Adrenal gland (tissue), 9 donors: ENCODE measurements at regions not wholly inside any gene's neighbourhood (a gene's known extent, or its start where the extent isn't known, plus 50 kb on each side); places are given as distances from the start of the nearest gene placed in this dataset.

Experiments used
- DNase-seq, 7 donors: peaks; one replicate each; pipeline ENCODE4 v3.0.0-alpha.2; 2019 to 2020
- H3K27ac ChIP-seq, 5 donors: fragments of 200-600 bp; sonication (generic) in 4 of 5; 1 replicate in 3 of 5; 2 replicates in 2 of 5; pipeline versions ENCODE4 v1.5.1 to v1.8.0; 2016 to 2020; ENCODE audit warnings: mild to moderate bottlenecking in 1 of 5
- H3K27me3 ChIP-seq: fragments of 200-600 bp; 2 replicates; pipeline ENCODE4 v1.8.0; 2021
- H3K36me3 ChIP-seq, 2 donors: fragments of 200-600 bp; replicated peaks in 1 of 2; 1 replicate in 1 of 2; 2 replicates in 1 of 2; pipeline versions ENCODE4 v1.5.1 to v1.8.0; 2018 to 2022
- H3K4me1 ChIP-seq, 2 donors: fragments of 200-600 bp; replicated peaks in 1 of 2; 1 replicate in 1 of 2; 2 replicates in 1 of 2; pipeline versions ENCODE4 v1.5.1 to v1.8.0; 2018 to 2021
- H3K4me3 ChIP-seq, 4 donors: fragments of 200-600 bp; sonication (generic) in 3 of 4; one replicate each; pipeline ENCODE4 v1.5.1; 2016 to 2018
- H3K9me3 ChIP-seq, 3 donors: fragments of 200-600 bp; sonication (generic) in 1 of 3; replicated peaks in 1 of 3; 1 replicate in 2 of 3; 2 replicates in 1 of 3; pipeline versions ENCODE4 v1.5.1 to v1.8.0; 2016 to 2021
- CTCF ChIP-seq, 6 experiments: fragments of 450-650 bp in 4 of 6; fragments of 200-600 bp in 2 of 6; sonication (generic) in 1 of 6; IDR thresholded peaks; 1 replicate in 5 of 6; 2 replicates in 1 of 6; pipeline versions ENCODE4 v1.5.1 to v1.8.0; 2016 to 2021; ENCODE audit warnings: antibody characterized with exemption in 6 of 6, mild to moderate bottlenecking in 2 of 6, moderate library complexity in 1 of 6
- POLR2A ChIP-seq, 2 donors: fragments of 450-650 bp; IDR thresholded peaks; one replicate each; pipeline ENCODE4 v1.6.1; 2017; ENCODE audit warnings: antibody characterized with exemption in 2 of 2, mild to moderate bottlenecking in 2 of 2, moderate library complexity in 1 of 2
- WGBS, 4 donors: extraction: QIAGEN DNeasy Blood & Tissue Kit in 2 of 4; methylation state at CpG; one replicate each; pipeline versions ENCODE4 v1.1.5 to v1.1.7; 2013 to 2017; 5-methylcytosine and 5-hydroxymethylcytosine counted together
- intact Hi-C, 2 donors: fragments of 100-400 bp; cut with DNase I; formaldehyde crosslinking; loops; one replicate each; pipeline versions ENCODE4 v1.14.1 to v1.15.0; 2022 to 2023
- donor health status: healthy with polysubstance abuse.
- donor health status: Bipolar disorder and iron deficiency.
- donor health status: DM: yes; HTN: yes; CAD: no.
- donor health status: DM: no; HTN: no; CAD: no.
- donor health status: DM: no; HTN: no; CAD: no.

GRCh38 chr4:181261279-181261678, 981.9 kb upstream of the TENM3 start:
- H3K27ac ChIP-seq: no peak overlapping the region
- H3K36me3 ChIP-seq: no peaks in the 10 kb centered on the region
- H3K27me3 ChIP-seq: no peaks in the 10 kb centered on the region
- no peak for TF ChIP-seq POLR2A (IDR thresholded peaks at IDR 0.05)
- peak in 1 of 6 experiments; percentile 8 for TF ChIP-seq CTCF (IDR thresholded peaks at IDR 0.05)
- no peak for DNase-seq
- no peaks in the 10 kb centered on the region for H3K9me3 ChIP-seq
- no peak overlapping the region for H3K4me3 ChIP-seq
- H3K4me1 ChIP-seq: no peaks in the 10 kb centered on the region
- intact Hi-C loops: no loop called here
- WGBS, 4 donors: 49 to 53% (median 50%) methylated on average over 5 of the region's 5 CpGs

GRCh38 chr4:181264893-181265292, 978.3 kb upstream of the TENM3 start:
- Histone ChIP-seq H3K4me1 (no peaks in the 10 kb centered on the region), H3K36me3 (no peaks in the 10 kb centered on the region), H3K27ac (no peak overlapping the region), H3K4me3 (no peak overlapping the region), H3K27me3 (no peaks in the 10 kb centered on the region), H3K9me3 (no peaks in the 10 kb centered on the region)
- 51 to 73% (median 60%) methylated on average over 9 of the region's 9 CpGs for WGBS, 4 donors
- DNase-seq: no peak
- intact Hi-C loops: no loop called here
- no peak for TF ChIP-seq POLR2A (IDR thresholded peaks at IDR 0.05)
- TF ChIP-seq CTCF (IDR thresholded peaks at IDR 0.05): no peak

- no peaks in the 10 kb centered on the region for H3K27me3 ChIP-seq
- no peak overlapping the region for H3K27ac ChIP-seq
- no peaks in the 10 kb centered on the region for H3K4me1 ChIP-seq
- intact Hi-C loops: no loop called here
- H3K36me3 ChIP-seq: no peaks in the 10 kb centered on the region
- H3K9me3 ChIP-seq: no peaks in the 10 kb centered on the region
- H3K4me3 ChIP-seq: no peak overlapping the region
- TF ChIP-seq POLR2A (IDR thresholded peaks at IDR 0.05): no peak
- TF ChIP-seq CTCF (IDR thresholded peaks at IDR 0.05): no peak
- DNase-seq: no peak
- WGBS, 4 donors: 70 to 76% (median 72%) methylated on average over 4 of the region's 4 CpGs
Observed at GRCh38 chr4:181265370-181265769, 977.8 kb upstream of the TENM3 start.

GRCh38 chr4:181271116-181271640, 972.0 kb upstream of the TENM3 start:
- no peaks in the 10 kb centered on the region for H3K36me3 ChIP-seq
- no peaks in the 10 kb centered on the region for H3K27me3 ChIP-seq
- H3K9me3 ChIP-seq: no peaks in the 10 kb centered on the region
- H3K4me1 ChIP-seq: no peaks in the 10 kb centered on the region
- 78 to 85% (median 81%) methylated on average over 9 of the region's 9 CpGs for WGBS, 4 donors
- intact Hi-C loops: no loop called here
- no peak overlapping the region for H3K27ac ChIP-seq
- no peak for TF ChIP-seq POLR2A (IDR thresholded peaks at IDR 0.05)
- TF ChIP-seq CTCF (IDR thresholded peaks at IDR 0.05): no peak
- H3K4me3 ChIP-seq: no peak overlapping the region
- DNase-seq: no peak
